ENCODE measurements at regions not wholly inside any gene's neighbourhood (a gene's known extent, or its start where the extent isn't known, plus 50 kb on each side); places are given as distances from the start of the nearest gene placed in this dataset.
"Not testable (repeated sequence)": the region's sequence is repeated elsewhere in the genome, so short reads cannot be mapped to it uniquely, and the experiment has no call there.

GRCh38 chr9:115844433-115844832 lies 309.2 kb upstream of the PAPPA start:
- not testable (repeated sequence) for DNase-seq

- DNase-seq: no peak
Observed at GRCh38 chr9:115845648-115846312, 307.8 kb upstream of the PAPPA start.

GRCh38 chr9:115847216-115847615 lies 306.4 kb upstream of the PAPPA start:
- DNase-seq: no peak

DNA sequence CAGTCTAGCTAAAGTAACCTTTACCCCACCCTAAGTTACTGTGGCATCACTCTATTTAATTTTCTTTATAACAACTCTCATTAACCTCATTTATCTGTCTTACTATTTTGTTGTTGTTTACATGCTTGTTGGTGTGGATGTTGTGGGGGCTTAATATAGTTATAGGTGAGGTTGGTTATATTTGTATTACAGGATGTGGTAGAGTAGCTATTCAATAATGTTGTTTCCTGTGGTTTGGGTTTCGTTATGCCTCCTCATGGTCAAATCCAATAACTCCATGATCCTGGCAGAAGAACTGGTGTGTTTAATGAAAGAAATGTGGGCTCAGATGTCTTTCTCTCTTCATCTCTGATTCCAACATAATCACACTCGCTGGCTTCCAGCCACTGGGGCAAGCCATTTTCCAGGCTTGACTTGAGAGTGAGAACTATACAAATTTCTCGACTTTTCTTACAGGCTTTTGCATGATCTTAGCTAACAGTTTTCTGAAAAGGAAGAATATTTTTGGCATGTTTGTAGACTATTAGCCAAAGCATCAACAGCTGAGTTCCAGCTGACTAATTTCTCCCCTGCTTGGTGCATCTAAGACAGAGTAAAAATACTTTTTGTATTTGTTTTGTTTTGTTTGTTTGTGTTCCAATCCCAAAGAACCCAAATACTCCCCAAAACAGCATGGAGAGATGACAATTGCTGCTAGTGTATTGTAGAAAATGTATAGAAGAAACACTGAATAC lies 303.7 kb upstream of the PAPPA start:
- DNase-seq: no peak

- no peak for DNase-seq
Observed at GRCh38 chr9:115850548-115851304, 302.9 kb upstream of the PAPPA start.

- no peak for DNase-seq
Observed at GRCh38 chr9:115855458-115856133, 298.0 kb upstream of the PAPPA start.

DNA sequence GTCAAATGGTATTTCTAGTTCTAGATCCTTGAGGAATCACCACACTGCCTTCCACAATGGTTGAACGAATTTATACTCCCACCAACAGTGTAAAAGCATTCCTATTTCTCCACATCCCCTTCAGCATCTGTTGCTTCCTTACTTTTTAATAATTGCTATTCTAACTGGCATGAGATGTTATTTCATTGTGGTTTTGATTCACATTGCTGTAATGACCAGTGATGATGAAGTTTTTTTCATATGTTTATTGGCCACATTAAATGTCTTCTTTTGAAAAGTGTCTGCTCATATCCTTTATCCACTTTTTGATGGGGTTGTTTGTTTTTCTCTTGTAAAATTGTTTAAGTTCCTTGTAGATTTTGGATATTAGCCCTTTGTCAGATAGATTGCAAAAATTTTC lies 295.2 kb upstream of the PAPPA start:
- DNase-seq: not testable (repeated sequence)

DNA sequence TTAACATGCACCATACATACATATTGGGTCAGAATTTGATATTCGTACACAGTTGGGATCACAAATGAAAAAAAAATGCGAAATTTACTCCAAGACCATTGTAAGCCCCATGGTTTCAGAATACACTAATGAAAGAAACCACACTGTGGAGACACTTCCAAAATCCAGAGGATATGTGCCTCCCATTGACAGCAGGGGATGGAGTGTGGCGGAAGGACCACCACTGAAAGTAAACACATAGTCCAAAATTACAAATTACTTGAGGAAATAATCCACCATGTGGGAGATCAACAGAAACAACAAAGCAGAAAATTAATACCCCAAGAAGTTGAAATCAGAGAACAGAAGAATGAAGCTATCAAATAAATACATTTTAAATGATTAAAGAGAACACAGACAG lies 291.6 kb upstream of the PAPPA start:
- DNase-seq: no peak

- no peak for DNase-seq
Observed at GRCh38 chr9:115864581-115864980, 289.0 kb upstream of the PAPPA start.

- DNase-seq: no peak
Observed at GRCh38 chr9:115867326-115867725, 286.3 kb upstream of the PAPPA start.

GRCh38 chr9:115877852-115878438 lies 275.6 kb upstream of the PAPPA start:
- no peak for DNase-seq

DNA sequence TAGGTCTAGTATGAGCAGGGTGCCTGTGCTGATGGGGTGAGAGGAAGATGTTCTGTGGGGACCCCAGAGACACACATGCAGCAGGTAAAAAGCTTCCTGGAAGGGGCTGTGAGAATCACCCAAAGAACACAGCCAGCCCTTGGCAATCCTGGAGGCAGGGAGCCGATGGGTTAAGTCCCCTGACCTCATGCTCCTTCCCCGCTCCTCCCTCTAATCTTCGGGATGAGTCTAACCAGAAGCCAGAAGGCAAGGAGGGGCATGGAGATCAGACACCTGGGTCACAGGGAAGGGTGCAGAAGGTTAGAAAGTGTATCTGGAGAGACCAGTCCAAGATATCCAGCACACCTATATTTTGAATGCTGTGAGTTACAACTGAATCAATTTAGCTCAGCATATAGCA lies 274.1 kb upstream of the PAPPA start:
- DNase-seq: no peak

DNA sequence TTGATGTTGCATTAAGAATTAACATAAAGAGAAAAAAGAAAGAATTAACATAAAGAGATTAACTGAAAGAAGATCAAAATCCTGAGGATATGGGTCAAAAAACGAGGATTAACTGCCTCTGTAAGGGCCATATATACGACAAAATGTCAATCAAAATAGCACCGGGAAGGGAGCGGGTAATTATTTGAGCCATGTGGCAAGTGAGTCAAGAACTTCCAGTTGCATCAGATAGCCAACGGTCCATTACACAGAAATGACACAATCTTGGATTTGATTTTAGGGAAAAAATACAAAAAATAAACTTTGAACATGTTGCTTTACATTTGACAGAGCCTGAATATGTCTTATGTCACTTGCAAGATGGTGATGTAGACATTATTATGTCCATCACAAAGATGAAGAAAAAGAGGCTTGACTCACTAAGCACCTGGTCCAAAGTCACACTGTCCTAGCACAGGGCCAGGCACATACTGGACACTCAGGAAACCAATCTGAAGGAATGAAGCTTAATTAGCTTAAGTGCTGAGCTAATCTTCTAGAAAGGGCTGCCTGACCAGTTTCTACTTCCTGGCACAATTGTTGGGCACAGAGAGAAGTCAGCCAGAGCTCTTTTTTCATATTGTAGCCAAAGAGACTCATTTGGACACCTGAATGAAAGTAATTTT lies 273.2 kb upstream of the PAPPA start:
- no peak for DNase-seq

DNA sequence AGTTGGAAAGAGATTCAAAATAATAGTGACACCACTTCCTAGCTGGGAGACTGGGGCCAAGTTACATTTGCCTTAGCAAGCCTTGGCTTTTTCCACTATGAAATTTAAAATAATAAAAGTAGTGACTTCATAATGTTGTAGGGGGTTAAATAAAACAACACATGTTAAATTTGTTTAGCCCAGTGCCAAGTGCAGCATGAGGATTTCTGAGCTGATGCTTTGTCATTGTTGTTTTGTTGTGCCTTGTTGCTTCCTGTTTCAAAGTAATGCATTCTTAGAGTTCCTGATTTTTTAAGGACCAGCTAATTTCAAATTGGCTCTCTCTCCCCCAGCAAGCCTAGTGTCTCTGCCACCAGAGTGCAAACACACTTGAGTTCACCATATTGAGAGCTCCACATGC lies 270.7 kb upstream of the PAPPA start:
- DNase-seq: no peak

GRCh38 chr9:115883467-115884329 lies 269.9 kb upstream of the PAPPA start:
- DNase-seq: no peak

GRCh38 chr9:115884846-115885245 lies 268.7 kb upstream of the PAPPA start:
- DNase-seq: no peak

GRCh38 chr9:115888131-115888530 lies 265.5 kb upstream of the PAPPA start:
- no peak for DNase-seq

DNA sequence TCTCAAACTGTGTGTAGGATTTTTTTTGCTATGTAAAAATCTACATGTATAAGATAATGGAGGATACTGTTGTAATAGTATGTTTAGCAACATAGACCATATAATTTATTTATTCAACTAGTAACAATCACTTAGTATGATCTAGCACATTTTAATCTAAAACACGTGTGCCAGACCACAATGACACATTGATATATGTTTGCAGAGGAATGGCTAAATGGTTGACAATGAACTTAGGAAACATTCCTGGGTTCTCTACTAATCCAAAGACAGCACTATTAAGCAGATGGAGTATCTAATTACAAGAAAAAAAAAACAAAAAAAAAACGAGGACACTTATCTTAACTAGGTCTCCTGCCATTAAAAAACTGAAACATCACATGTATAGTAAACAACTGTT lies 261.7 kb upstream of the PAPPA start:
- DNase-seq: no peak

DNA sequence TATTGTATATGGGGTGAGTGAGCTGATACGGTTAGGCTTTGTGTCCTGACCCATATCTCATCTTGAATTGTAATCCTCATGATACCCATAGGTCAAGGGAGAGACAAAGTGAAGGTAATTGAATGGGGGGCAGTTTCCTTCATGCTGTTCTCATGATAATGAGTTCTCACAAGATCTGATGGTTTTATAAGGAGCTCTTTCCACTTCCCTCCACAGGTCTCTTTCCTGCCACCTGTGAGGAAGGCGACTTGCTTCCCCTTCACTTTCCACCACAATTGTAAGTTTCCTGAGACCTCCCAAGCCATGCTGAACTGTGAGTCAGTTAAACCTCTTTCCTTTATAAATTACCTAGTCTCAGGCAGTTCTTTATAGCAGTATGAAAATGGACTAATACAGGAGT lies 255.1 kb upstream of the PAPPA start:
- not testable (repeated sequence) for DNase-seq

GRCh38 chr9:115900698-115901097 lies 252.9 kb upstream of the PAPPA start:
- DNase-seq: no peak

- no peak for DNase-seq
Observed at GRCh38 chr9:115910959-115911358, 242.6 kb upstream of the PAPPA start.

Data from suppressor macrophage treated with lipopolysaccharide for 4 hours (primary cell).